ENCODE measurements at regions not wholly inside any gene's neighbourhood (a gene's known extent, or its start where the extent isn't known, plus 50 kb on each side); places are given as distances from the start of the nearest gene placed in this dataset.
A peak's percentile ranks its signal among the peaks of the same experiment; 100 is the strongest.

DNA sequence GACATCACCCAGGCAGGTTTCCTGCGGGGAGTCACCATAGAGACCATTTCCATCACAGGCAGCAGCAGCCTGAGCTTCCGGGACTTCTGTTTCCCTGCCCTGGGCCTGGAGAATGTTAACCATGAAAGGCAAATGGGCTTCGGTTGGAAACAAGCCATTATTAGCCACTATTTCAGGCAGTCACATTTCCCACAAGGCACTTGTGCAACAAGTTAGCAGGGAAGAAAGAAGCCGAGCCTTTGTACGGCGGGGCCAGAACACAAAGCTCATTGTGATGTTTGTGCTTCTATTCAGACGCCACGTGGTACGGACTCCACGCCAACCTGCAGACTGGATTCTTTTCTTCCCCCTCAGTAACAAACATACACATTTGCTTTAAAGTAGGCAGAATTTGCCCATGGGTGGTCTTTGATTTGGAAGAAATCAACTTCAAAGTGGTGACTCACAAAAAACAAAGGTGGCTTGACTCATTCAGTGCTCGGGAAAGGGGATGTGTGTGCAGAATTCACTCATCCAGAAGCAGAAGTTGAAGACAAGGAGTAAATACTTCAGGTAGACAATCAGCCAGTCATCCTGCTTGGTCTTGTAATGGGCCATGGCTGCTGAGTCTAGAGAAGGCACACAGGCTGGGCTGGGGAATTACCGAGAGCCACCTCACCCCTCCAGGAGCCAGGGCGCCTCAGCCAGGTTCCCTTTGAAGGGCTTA is 154.2 kb upstream of the PRMT8 start:
- TF ChIP-seq, protein P1, sequence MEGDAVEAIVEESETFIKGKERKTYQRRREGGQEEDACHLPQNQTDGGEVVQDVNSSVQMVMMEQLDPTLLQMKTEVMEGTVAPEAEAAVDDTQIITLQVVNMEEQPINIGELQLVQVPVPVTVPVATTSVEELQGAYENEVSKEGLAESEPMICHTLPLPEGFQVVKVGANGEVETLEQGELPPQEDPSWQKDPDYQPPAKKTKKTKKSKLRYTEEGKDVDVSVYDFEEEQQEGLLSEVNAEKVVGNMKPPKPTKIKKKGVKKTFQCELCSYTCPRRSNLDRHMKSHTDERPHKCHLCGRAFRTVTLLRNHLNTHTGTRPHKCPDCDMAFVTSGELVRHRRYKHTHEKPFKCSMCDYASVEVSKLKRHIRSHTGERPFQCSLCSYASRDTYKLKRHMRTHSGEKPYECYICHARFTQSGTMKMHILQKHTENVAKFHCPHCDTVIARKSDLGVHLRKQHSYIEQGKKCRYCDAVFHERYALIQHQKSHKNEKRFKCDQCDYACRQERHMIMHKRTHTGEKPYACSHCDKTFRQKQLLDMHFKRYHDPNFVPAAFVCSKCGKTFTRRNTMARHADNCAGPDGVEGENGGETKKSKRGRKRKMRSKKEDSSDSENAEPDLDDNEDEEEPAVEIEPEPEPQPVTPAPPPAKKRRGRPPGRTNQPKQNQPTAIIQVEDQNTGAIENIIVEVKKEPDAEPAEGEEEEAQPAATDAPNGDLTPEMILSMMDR (IDR thresholded peaks at IDR 0.05; ENCODE audit: unreplicated experiment in 3 of 3): no peak
- peaks cover 9% of the 10 kb centered on the region for H3K4me1 Mint-ChIP-seq
- no peak overlapping the region for H3K27ac Mint-ChIP-seq
- peaks cover 17% of the 10 kb centered on the region for H3K27me3 Mint-ChIP-seq (ENCODE audit: low read depth)
- H3K36me3 Mint-ChIP-seq (ENCODE audit: low read depth): no peaks in the 10 kb centered on the region
- no peaks in the 10 kb centered on the region for H3K9me3 Mint-ChIP-seq
- no peak overlapping the region for H3K4me3 Mint-ChIP-seq

DNA sequence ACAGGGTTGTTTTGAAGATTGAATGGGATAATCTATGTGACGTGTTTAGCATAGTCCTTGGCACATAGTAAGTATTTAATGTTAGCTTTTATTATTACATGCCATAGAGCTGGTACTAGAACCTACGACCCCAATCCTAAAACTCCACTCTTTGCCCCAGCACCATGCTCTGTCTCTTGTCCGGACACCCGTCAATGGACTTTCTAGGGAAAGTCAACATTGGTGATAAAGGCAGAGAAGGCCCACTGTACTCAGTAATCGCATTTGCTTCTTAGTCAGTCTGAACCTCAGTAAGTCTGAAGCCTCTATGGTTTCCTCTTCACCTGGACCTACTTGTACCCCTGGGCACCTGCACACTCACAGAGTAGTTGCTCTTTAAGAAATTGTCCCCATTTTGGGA is 153.1 kb upstream of the PRMT8 start:
- TF ChIP-seq, protein P1 (IDR thresholded peaks at IDR 0.05; ENCODE audit: unreplicated experiment in 3 of 3): no peak
- peaks cover 14% of the 10 kb centered on the region for H3K4me1 Mint-ChIP-seq
- no peaks in the 10 kb centered on the region for H3K36me3 Mint-ChIP-seq (ENCODE audit: low read depth)
- H3K4me3 Mint-ChIP-seq: no peak overlapping the region
- peaks cover 22% of the 10 kb centered on the region for H3K27me3 Mint-ChIP-seq (ENCODE audit: low read depth)
- H3K9me3 Mint-ChIP-seq: no peaks in the 10 kb centered on the region
- no peak overlapping the region for H3K27ac Mint-ChIP-seq

DNA sequence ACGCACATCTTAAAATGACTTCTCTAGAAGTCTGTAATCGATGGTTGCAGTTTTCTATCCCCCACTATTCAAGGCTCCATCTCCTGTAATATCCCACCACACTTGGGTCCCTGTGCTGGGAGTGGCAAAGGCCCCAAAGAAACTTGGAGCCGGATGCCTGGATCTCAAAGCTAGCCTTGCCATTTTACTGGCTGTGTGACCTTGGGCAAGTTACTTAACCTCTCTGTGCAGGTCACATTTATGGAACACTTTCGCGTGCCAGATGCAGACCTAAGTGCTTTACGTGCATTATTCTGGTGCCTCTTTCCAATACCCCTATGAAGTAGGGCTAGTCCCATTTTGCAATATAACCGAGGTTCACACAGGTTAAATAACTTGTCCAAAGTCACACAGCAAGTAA is 151.8 kb upstream of the PRMT8 start:
- Mint-ChIP-seq H3K4me3 (no peak overlapping the region), H3K27ac (no peak overlapping the region), H3K9me3 (no peaks in the 10 kb centered on the region), H3K36me3 (ENCODE audit: low read depth) (no peaks in the 10 kb centered on the region), H3K4me1 (peaks cover 14% of the 10 kb centered on the region), H3K27me3 (ENCODE audit: low read depth) (peaks cover 31% of the 10 kb centered on the region)
- TF ChIP-seq, protein P1 (IDR thresholded peaks at IDR 0.05; ENCODE audit: unreplicated experiment in 3 of 3): no peak

DNA sequence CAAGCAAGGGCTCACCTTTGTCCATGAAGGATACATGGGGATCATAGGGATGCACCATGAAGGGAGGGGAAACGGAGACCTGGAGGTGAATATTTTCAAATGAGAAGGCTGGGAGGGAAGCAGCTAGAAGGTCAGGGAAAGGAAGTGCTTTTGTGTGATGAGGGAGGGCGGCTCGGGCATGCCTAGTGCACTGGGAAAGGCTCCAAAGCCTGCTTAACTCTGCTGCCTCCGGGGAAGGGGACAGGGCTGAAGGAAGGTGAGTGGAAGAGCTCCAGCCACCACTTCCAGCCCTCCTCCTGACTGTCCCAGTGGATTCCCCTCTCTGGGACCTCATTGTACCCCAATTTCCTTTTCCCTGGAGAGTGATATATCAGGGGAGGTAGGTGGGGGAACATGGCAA is 149.4 kb upstream of the PRMT8 start:
- no peaks in the 10 kb centered on the region for H3K36me3 Mint-ChIP-seq (ENCODE audit: low read depth)
- no peak overlapping the region for H3K27ac Mint-ChIP-seq
- peaks cover 14% of the 10 kb centered on the region for H3K4me1 Mint-ChIP-seq
- H3K4me3 Mint-ChIP-seq: no peak overlapping the region
- no peaks in the 10 kb centered on the region for H3K9me3 Mint-ChIP-seq
- TF ChIP-seq, protein P1 (IDR thresholded peaks at IDR 0.05; ENCODE audit: unreplicated experiment in 3 of 3): no peak
- peaks cover 26% of the 10 kb centered on the region for H3K27me3 Mint-ChIP-seq (ENCODE audit: low read depth)

DNA sequence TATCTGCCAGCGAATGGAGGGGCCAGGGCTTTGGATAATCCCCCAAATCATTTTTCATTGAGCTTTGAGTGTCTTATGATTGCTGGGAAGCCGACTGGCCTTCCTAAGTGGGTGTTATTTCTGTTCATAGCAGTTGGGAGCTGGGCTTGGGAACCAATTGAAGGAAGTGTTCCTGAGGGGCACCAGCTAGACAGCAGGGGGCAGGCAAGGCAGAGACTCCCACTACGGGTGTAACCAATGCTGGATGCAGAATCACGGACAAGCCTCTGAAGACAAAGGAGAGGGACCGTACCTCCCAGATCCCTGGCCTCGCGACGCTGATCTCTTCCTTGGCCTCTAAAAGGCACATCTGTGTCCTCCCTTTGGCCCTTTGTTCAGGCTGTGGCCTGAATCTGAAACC is 149.0 kb upstream of the PRMT8 start:
- TF ChIP-seq, protein P1 (IDR thresholded peaks at IDR 0.05; ENCODE audit: unreplicated experiment in 3 of 3): peak; percentile 62 to 68 (median 65)
- Mint-ChIP-seq H3K27me3 (ENCODE audit: low read depth) (peaks cover 26% of the 10 kb centered on the region), H3K4me1 (peaks cover 14% of the 10 kb centered on the region), H3K9me3 (no peaks in the 10 kb centered on the region), H3K27ac (no peak overlapping the region), H3K36me3 (ENCODE audit: low read depth) (no peaks in the 10 kb centered on the region), H3K4me3 (no peak overlapping the region)

DNA sequence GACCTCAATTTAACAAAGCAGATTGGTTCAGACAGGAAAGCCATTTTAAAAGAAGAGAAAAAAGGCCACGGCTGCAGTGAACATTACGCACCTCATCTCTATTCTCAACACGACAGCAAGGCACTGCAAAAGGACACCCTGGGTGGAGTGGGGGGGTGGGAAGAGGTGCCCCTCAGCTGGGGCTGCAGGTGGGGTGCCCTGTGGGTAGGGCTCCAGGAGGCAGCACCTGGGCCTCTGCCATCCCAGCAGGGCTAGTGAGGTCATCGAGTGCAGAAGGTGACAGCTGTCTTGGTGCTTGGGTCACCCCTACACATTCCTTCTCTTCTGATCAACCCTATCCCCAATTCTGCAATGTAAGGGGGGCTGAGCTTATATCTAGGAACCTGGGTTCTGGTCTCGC is 142.9 kb upstream of the PRMT8 start:
- Mint-ChIP-seq H3K27me3 (ENCODE audit: low read depth) (peaks cover 17% of the 10 kb centered on the region), H3K4me1 (peaks cover 5% of the 10 kb centered on the region), H3K36me3 (ENCODE audit: low read depth) (no peaks in the 10 kb centered on the region), H3K9me3 (no peaks in the 10 kb centered on the region), H3K27ac (no peak overlapping the region), H3K4me3 (no peak overlapping the region)
- TF ChIP-seq, protein P1 (IDR thresholded peaks at IDR 0.05; ENCODE audit: unreplicated experiment in 3 of 3): no peak

Measured in nephron (organoid).